RWPE2 (cell line): ENCODE measurements at regions not wholly inside any gene's neighbourhood (a gene's known extent, or its start where the extent isn't known, plus 50 kb on each side); places are given as distances from the start of the nearest gene placed in this dataset.

Experiments used
- ATAC-seq: fragments of 200-7000 bp; cut with Tn5 transposase; 3 replicates; pipeline ENCODE4 v1.9.1; 2021; ENCODE audit warnings: low read depth
- DNase-seq: peaks from one replicate; pipeline ENCODE4 v3.0.0-alpha.2; 2020; ENCODE audit warnings: low spot score
- H3K27ac ChIP-seq: fragments of 450-650 bp; 2 replicates; pipeline ENCODE4 v1.5.1; 2017; ENCODE audit warnings: mild to moderate bottlenecking; ENCODE audit not compliant: poor library complexity, severe bottlenecking
- H3K27me3 ChIP-seq: fragments of 250-450 bp; sonication (Bioruptor Pico); 2 replicates; pipeline ENCODE4 v1.5.1; 2021; ENCODE audit warnings: mild to moderate bottlenecking, moderate library complexity; ENCODE audit not compliant: insufficient read depth, poor library complexity, severe bottlenecking
- H3K36me3 ChIP-seq: fragments of 250-450 bp; sonication (Bioruptor Pico); 2 replicates; pipeline ENCODE4 v1.5.1; 2020; ENCODE audit warnings: low read depth, mild to moderate bottlenecking, moderate library complexity
- H3K4me1 ChIP-seq: fragments of 250-450 bp; sonication (Bioruptor Pico); 2 replicates; pipeline ENCODE4 v1.5.1; 2021; ENCODE audit warnings: mild to moderate bottlenecking, moderate library complexity; ENCODE audit not compliant: insufficient read depth, poor library complexity, severe bottlenecking
- H3K4me3 ChIP-seq: fragments of 250-450 bp; sonication (Bioruptor Pico); 2 replicates; pipeline ENCODE4 v1.5.1; 2021; ENCODE audit warnings: mild to moderate bottlenecking, moderate library complexity; ENCODE audit not compliant: severe bottlenecking
- H3K9me3 ChIP-seq: fragments of 250-450 bp; sonication (Bioruptor Pico); 2 replicates; pipeline ENCODE4 v1.5.1; 2021; ENCODE audit warnings: mild to moderate bottlenecking, moderate library complexity; ENCODE audit not compliant: severe bottlenecking
- CTCF ChIP-seq: fragments of 450-650 bp; IDR thresholded peaks from one replicate; pipeline ENCODE4 v1.5.1; 2017; ENCODE audit warnings: mild to moderate bottlenecking, moderate library complexity; ENCODE audit not compliant: poor library complexity, severe bottlenecking

- ATAC-seq (no peak), DNase-seq (no peak)
- Histone ChIP-seq H3K27ac (no peak overlapping the region), H3K4me3 (no peak overlapping the region), H3K27me3 (peaks cover 24% of the 10 kb centered on the region), H3K36me3 (no peaks in the 10 kb centered on the region), H3K9me3 (no peaks in the 10 kb centered on the region), H3K4me1 (no peaks in the 10 kb centered on the region)
- no peak for TF ChIP-seq CTCF
Measured at GRCh38 chr9:29220596-29221251, 1647.4 kb upstream of the C9orf72 start.

GRCh38 chr9:29228558-29228957 lies 1655.3 kb upstream of the C9orf72 start:
- H3K4me3 ChIP-seq, result no peak overlapping the region
- no peaks in the 10 kb centered on the region for H3K9me3 ChIP-seq
- DNase-seq (no peak), ATAC-seq (no peak)
- no peak overlapping the region for H3K27ac ChIP-seq
- H3K27me3 ChIP-seq, result no peaks in the 10 kb centered on the region
- no peaks in the 10 kb centered on the region for H3K36me3 ChIP-seq
- no peak for TF ChIP-seq CTCF
- no peaks in the 10 kb centered on the region for H3K4me1 ChIP-seq

DNA sequence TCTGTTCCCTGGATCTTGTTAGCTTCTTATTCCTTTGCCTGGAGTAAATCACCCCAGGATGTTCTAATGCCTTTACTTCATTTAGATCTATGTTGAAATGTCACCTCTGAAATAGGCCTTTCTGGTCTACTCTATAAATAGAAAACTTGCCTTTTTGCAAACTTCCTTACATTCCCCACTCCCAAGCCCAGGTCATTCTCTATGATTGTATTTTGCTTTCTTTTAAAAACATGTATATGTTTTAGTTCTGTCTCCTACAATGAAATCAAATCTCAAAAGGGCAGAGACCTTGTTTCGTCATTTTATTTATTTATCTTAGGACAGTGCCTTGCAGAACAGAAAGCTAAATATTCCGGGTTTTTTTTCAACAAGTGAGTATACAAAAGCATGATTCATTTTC lies 1657.7 kb upstream of the C9orf72 start:
- Histone ChIP-seq H3K4me3 (no peak overlapping the region), H3K4me1 (no peaks in the 10 kb centered on the region), H3K27ac (no peak overlapping the region), H3K9me3 (no peaks in the 10 kb centered on the region), H3K27me3 (no peaks in the 10 kb centered on the region), H3K36me3 (no peaks in the 10 kb centered on the region)
- DNase-seq (no peak), ATAC-seq (no peak)
- no peak for TF ChIP-seq CTCF

DNA sequence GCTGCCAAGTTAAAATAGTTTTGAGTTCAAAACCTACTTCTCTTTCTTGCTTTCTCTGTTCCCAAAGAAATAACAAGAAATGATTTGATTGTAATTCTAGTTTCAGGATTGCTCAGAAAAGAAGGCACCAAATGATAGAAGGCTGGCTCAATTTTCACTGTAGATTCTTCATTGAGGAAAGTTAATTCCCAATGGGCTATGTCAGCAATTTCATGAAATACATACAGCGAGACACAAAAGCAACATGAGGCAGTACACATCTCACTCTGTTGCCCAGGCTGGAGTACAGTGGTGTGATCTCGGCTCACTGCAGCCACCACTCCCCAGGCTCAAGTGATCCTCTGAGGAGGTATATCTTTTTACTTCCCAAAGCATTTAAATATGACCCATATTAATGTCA lies 1659.9 kb upstream of the C9orf72 start:
- no peak for TF ChIP-seq CTCF
- no peak for ATAC-seq
- Histone ChIP-seq H3K36me3 (no peaks in the 10 kb centered on the region), H3K4me1 (no peaks in the 10 kb centered on the region), H3K9me3 (no peaks in the 10 kb centered on the region), H3K27me3 (peaks cover 3% of the 10 kb centered on the region), H3K27ac (no peak overlapping the region), H3K4me3 (no peak overlapping the region)
- no peak for DNase-seq

GRCh38 chr9:29241320-29241719 lies 1668.0 kb upstream of the C9orf72 start:
- no peak overlapping the region for H3K27ac ChIP-seq
- peaks cover 3% of the 10 kb centered on the region for H3K27me3 ChIP-seq
- 0 out of 3 replicates have a peak, but pooled peaks have one; percentile 41 for ATAC-seq
- no peak for TF ChIP-seq CTCF
- H3K4me3 ChIP-seq, result no peak overlapping the region
- no peaks in the 10 kb centered on the region for H3K36me3 ChIP-seq
- no peaks in the 10 kb centered on the region for H3K4me1 ChIP-seq
- DNase-seq, result no peak
- H3K9me3 ChIP-seq, result no peaks in the 10 kb centered on the region
